Loucy (cell line): ENCODE measurements at regions not wholly inside any gene's neighbourhood (a gene's known extent, or its start where the extent isn't known, plus 50 kb on each side); places are given as distances from the start of the nearest gene placed in this dataset.

Experiments used
- H2AFZ ChIP-seq: fragments of 200-600 bp; sonication (generic); 2 replicates; pipeline ENCODE4 v1.6.0; 2016; ENCODE audit warnings: antibody characterized with exemption, mild to moderate bottlenecking, low read length, moderate library complexity
- H3F3A ChIP-seq: fragments of 200-600 bp; 2 replicates; pipeline ENCODE4 v1.6.0; 2016; ENCODE audit warnings: antibody characterized with exemption, low read depth, mild to moderate bottlenecking
- H3K27me3 ChIP-seq: fragments of 200-600 bp; sonication (generic); 2 replicates; pipeline ENCODE4 v1.6.1; 2014; ENCODE audit warnings: low read length, mild to moderate bottlenecking; ENCODE audit not compliant: insufficient read depth, poor library complexity, severe bottlenecking
- H3K36me3 ChIP-seq: fragments of 200-600 bp; sonication (generic); 2 replicates; pipeline ENCODE4 v1.6.1; 2016; ENCODE audit warnings: low read length; ENCODE audit not compliant: insufficient read depth
- H3K4me1 ChIP-seq: fragments of 200-600 bp; sonication (generic); 2 replicates; pipeline ENCODE4 v1.5.1; 2014; ENCODE audit warnings: low read length, mild to moderate bottlenecking; ENCODE audit not compliant: insufficient read depth, poor library complexity, severe bottlenecking
- H3K4me2 ChIP-seq: fragments of 200-600 bp; sonication (generic); 2 replicates; pipeline ENCODE4 v1.6.0; 2014; ENCODE audit warnings: antibody characterized with exemption, low read length, low read depth, mild to moderate bottlenecking; ENCODE audit not compliant: poor library complexity, severe bottlenecking
- H3K4me3 ChIP-seq: fragments of 200-600 bp; sonication (generic); 2 replicates; pipeline ENCODE4 v1.5.1; 2014; ENCODE audit warnings: low read length, mild to moderate bottlenecking, mixed read lengths; ENCODE audit not compliant: poor library complexity, severe bottlenecking
- H3K79me2 ChIP-seq: fragments of 200-600 bp; sonication (generic); 2 replicates; pipeline ENCODE4 v1.6.1; 2014; ENCODE audit warnings: low read length; ENCODE audit not compliant: insufficient read depth
- H3K9ac ChIP-seq: fragments of 200-600 bp; sonication (generic); 2 replicates; pipeline ENCODE4 v1.6.0; 2014; ENCODE audit warnings: mild to moderate bottlenecking, low read depth, low read length, moderate library complexity; ENCODE audit not compliant: poor library complexity, severe bottlenecking
- H3K9me2 ChIP-seq: fragments of 200-600 bp; sonication (generic); replicated peaks from 2 replicates; pipeline ENCODE4 v1.6.1; 2016; ENCODE audit warnings: low read depth, low read length, mixed read lengths
- H3K9me3 ChIP-seq: fragments of 200-600 bp; sonication (generic); 2 replicates; pipeline ENCODE4 v1.6.1; 2014; ENCODE audit warnings: mild to moderate bottlenecking, antibody characterized with exemption, low read length, low read depth; ENCODE audit not compliant: insufficient read depth
- H4K20me1 ChIP-seq: fragments of 200-600 bp; sonication (generic); 2 replicates; pipeline ENCODE4 v1.6.0; 2014; ENCODE audit warnings: antibody characterized with exemption, low read length, mild to moderate bottlenecking; ENCODE audit not compliant: insufficient read depth, poor library complexity, severe bottlenecking
- EZH2phosphoT487 ChIP-seq: fragments of 200-600 bp; IDR thresholded peaks from 2 replicates; pipeline ENCODE4 v1.6.1; 2018; ENCODE audit warnings: antibody characterized with exemption, mild to moderate bottlenecking, moderate library complexity, borderline replicate concordance
- TF ChIP-seq, protein P1 (sequence below): fragments of 200-600 bp; sonication (generic); conservative IDR thresholded peaks from 2 replicates; pipeline ENCODE4 v1.5.1; 2014; ENCODE audit warnings: mild to moderate bottlenecking, antibody characterized with exemption, low read length

DNA sequence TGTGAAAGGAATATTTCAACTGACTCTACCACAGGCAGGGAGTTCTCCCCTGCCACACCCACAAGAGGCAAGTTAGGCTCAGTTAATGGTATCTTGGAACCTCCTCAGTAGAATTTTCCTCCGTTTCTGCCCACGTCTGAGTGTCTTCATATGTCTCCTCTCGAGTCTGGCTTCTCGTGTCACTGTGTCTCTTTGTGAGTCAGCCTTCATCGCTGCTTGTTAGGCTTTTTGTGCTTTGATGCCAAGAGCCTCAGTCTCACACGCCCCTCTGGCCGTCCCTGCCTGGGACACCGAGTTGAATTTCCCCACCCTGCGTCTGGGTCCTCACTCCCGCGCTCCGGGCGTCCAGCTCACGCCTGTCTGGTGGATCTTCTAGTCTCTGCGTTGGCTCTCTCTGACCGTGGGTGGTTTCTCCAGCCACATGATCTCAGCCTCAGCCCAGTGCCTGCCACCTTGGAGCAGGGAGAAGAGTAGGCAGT, 125.7 kb upstream of the GADD45A start:
- no peak overlapping the region for H3K4me2 ChIP-seq
- no peak overlapping the region for H3K4me3 ChIP-seq
- H3K9me3 ChIP-seq = no peaks in the 10 kb centered on the region

DNA sequence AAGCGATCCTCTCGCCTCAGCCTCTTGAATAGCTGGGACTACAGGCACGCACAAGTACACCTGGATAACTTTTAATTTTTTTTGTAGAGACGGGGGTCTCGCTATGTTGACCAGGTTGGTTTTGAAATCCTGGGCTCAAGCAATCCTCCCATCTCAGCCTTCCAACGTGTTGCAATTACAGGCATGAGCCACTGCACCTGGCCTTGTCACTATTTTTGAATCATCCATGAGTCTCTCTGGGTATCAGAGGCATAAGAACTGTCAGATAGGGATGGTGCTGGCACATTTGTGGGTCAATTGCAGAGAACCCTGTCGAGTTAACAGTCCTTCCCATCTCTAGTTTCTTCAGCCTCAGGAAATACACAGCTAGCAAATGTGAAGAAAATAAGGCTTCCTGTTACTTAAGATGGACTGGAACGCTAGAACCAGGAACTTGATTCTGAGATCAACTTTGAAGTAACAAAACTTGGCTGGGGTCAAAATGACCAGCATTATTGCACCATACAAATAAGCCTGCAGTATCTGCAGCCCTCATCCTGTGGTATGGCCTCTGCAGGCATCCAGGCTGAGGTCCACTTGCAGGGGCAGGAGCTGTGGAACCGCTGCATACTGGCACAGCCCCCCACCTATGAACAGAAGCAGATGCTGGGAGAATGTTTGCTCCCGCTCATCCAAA, 124.3 kb upstream of the GADD45A start:
- no peak for TF ChIP-seq EZH2phosphoT487
- TF ChIP-seq, protein P1, sequence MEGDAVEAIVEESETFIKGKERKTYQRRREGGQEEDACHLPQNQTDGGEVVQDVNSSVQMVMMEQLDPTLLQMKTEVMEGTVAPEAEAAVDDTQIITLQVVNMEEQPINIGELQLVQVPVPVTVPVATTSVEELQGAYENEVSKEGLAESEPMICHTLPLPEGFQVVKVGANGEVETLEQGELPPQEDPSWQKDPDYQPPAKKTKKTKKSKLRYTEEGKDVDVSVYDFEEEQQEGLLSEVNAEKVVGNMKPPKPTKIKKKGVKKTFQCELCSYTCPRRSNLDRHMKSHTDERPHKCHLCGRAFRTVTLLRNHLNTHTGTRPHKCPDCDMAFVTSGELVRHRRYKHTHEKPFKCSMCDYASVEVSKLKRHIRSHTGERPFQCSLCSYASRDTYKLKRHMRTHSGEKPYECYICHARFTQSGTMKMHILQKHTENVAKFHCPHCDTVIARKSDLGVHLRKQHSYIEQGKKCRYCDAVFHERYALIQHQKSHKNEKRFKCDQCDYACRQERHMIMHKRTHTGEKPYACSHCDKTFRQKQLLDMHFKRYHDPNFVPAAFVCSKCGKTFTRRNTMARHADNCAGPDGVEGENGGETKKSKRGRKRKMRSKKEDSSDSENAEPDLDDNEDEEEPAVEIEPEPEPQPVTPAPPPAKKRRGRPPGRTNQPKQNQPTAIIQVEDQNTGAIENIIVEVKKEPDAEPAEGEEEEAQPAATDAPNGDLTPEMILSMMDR = no peak
- Histone ChIP-seq H3K27me3 (no peaks in the 10 kb centered on the region), H2AFZ (no peak overlapping the region), H3F3A (no peaks in the 10 kb centered on the region), H3K4me2 (no peak overlapping the region), H4K20me1 (no peaks in the 10 kb centered on the region), H3K4me1 (no peaks in the 10 kb centered on the region), H3K4me3 (no peak overlapping the region), H3K9ac (no peak overlapping the region), H3K79me2 (no peaks in the 10 kb centered on the region), H3K9me3 (no peaks in the 10 kb centered on the region), H3K9me2 (no peaks in the 10 kb centered on the region), H3K36me3 (no peaks in the 10 kb centered on the region)

More for the DNA sequence above, 125.7 kb upstream of the GADD45A start:
- Histone ChIP-seq H3K36me3 (no peaks in the 10 kb centered on the region), H3F3A (no peaks in the 10 kb centered on the region), H3K79me2 (no peaks in the 10 kb centered on the region), H3K9me2 (no peaks in the 10 kb centered on the region), H4K20me1 (no peaks in the 10 kb centered on the region), H3K4me1 (no peaks in the 10 kb centered on the region), H3K27me3 (no peaks in the 10 kb centered on the region), H3K9ac (no peak overlapping the region), H2AFZ (no peak overlapping the region)
- TF ChIP-seq, protein P1 = no peak
- no peak for TF ChIP-seq EZH2phosphoT487

DNA sequence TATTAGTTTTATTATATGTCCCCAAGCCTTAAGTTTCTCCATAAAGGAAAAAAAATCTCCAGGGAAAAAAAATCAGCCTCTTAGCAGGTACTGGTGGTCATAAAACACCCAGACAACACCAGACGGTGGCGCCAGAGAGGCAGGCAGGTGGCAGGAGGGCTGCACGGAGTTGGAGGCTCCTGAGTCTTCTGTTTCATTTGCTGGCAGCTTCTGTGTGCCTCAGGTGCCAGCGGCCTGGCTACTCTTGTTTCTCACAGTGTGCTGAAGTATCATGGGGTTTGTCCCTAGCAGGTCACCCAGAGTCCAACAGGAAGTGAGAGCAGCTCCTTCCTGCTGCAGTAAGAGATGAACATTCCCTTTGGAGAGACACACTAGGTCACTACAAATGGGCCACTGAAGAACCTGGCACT, 123.3 kb upstream of the GADD45A start:
- Histone ChIP-seq H2AFZ (0 out of 2 replicates have a peak overlapping the region, but pooled peaks have one; percentile 14), H3K4me2 (no peak overlapping the region)

More for the DNA sequence above, 123.3 kb upstream of the GADD45A start:
- Histone ChIP-seq H3K79me2 (no peaks in the 10 kb centered on the region), H3F3A (no peaks in the 10 kb centered on the region), H3K9me2 (no peaks in the 10 kb centered on the region), H3K36me3 (no peaks in the 10 kb centered on the region), H4K20me1 (no peaks in the 10 kb centered on the region), H3K9ac (no peak overlapping the region), H3K27me3 (no peaks in the 10 kb centered on the region), H3K4me1 (no peaks in the 10 kb centered on the region), H3K9me3 (no peaks in the 10 kb centered on the region), H3K4me3 (no peak overlapping the region)
- TF ChIP-seq, protein P1 = peak; percentile 97
- no peak for TF ChIP-seq EZH2phosphoT487
